Spleen (tissue), 7 donors: ENCODE measurements at regions not wholly inside any gene's neighbourhood (a gene's known extent, or its start where the extent isn't known, plus 50 kb on each side); places are given as distances from the start of the nearest gene placed in this dataset.

Experiments used
- CTCF ChIP-seq, 11 experiments: fragments of 200-600 bp in 7 of 11; fragments of 450-650 bp in 4 of 11; sonication (generic) in 4 of 11; IDR thresholded peaks in 8 of 11; conservative IDR thresholded peaks in 3 of 11; 1 replicate in 7 of 11; 2 replicates in 4 of 11; pipeline versions ENCODE4 v1.4.0 to v1.8.0; 2016 to 2021; ENCODE audit warnings: antibody characterized with exemption in 11 of 11, inconsistent platforms in 4 of 11, mild to moderate bottlenecking in 1 of 11
- POLR2A ChIP-seq, 3 donors: fragments of 450-650 bp; IDR thresholded peaks; one replicate each; pipeline ENCODE4 v1.5.1; 2017; ENCODE audit warnings: antibody characterized with exemption in 3 of 3, mild to moderate bottlenecking in 1 of 3
- POLR2AphosphoS5 ChIP-seq, 3 donors: sonication (generic); formaldehyde crosslinking; IDR thresholded peaks; one replicate each; pipeline ENCODE4 v1.5.1; 2017; ENCODE audit warnings: antibody characterized with exemption in 3 of 3
- donor health status: DM: no; HTN: no; CAD: no; lungs with moderate emphysema.
- donor health status: DM: no; HTN: no; CAD: no.
- donor health status: DM: no; HTN: no; CAD: no.

- TF ChIP-seq POLR2AphosphoS5 (IDR thresholded peaks at IDR 0.05) (no peak), POLR2A (IDR thresholded peaks at IDR 0.05) (no peak), CTCF (IDR thresholded peaks at IDR 0.05 in 8 of 11, conservative IDR thresholded peaks at IDR 0.05 in 3 of 11) (no peak)
Measured at GRCh38 chr11:26234451-26234850, 97.5 kb upstream of the ANO3 start.
